SU-DHL-6 (cell line): ENCODE measurements at regions not wholly inside any gene's neighbourhood (a gene's known extent, or its start where the extent isn't known, plus 50 kb on each side); places are given as distances from the start of the nearest gene placed in this dataset.

ENCODE experiments used
- CTCF ChIP-seq: fragments of 200-600 bp; sonication (generic); IDR thresholded peaks from one replicate; pipeline ENCODE4 v1.5.1; 2017; ENCODE audit warnings: antibody characterized with exemption, mild to moderate bottlenecking, low read length, moderate library complexity; ENCODE audit not compliant: insufficient read depth, poor library complexity, severe bottlenecking
- EZH2phosphoT487 ChIP-seq: fragments of 200-600 bp; sonication (generic), shearing (Covaris generic); conservative IDR thresholded peaks from 2 replicates; pipeline ENCODE4 v1.6.1; 2018; ENCODE audit warnings: mild to moderate bottlenecking, antibody characterized with exemption, low read length, moderate library complexity, mixed read lengths

GRCh38 chr12:131347345-131347714 lies 363.6 kb upstream of the SFSWAP start:
- TF ChIP-seq CTCF (no peak), EZH2phosphoT487 (no peak)
